Right ventricle myocardium superior (tissue), 1 donor: ENCODE measurements at regions not wholly inside any gene's neighbourhood (a gene's known extent, or its start where the extent isn't known, plus 50 kb on each side); places are given as distances from the start of the nearest gene placed in this dataset.
"Not testable (repeated sequence)": the region's sequence is repeated elsewhere in the genome, so short reads cannot be mapped to it uniquely, and the experiment has no call there.

ENCODE experiments used
- ATAC-seq: fragments of 200-7000 bp; cut with Tn5 transposase; one replicate; pipeline ENCODE4 v1.9.1; 2020; ENCODE audit warnings: mild to moderate bottlenecking; ENCODE audit not compliant: poor library complexity
- DNase-seq: peaks from one replicate; pipeline ENCODE4 v3.0.0-alpha.2; 2020
- intact Hi-C: fragments of 100-400 bp; cut with DNase I; formaldehyde crosslinking; loops from one replicate; pipeline ENCODE4 v1.11.2; 2022
- donor health status: DM: no; HTN: yes; CAD: no; lungs with severe emphysema.

DNA sequence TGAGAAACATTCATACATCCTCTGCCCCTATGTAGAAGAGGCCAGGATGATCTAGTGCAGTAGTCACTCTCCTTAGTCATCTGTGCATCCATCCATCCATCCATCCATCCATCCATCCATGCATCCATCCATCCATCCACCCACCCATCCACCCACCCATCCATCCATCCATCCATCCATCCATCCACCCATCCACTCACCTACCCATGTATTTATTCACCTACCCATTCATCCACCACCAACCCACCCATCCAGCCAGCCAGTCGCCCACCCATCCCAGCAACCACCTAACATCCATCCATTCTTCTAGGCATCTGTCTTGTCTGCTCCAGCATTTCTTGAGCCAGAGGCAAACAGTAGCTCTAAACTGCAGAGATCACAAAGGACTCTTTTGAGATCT lies 87.1 kb downstream of the MSX2 start:
- ATAC-seq = no peak
- DNase-seq = no peak
- intact Hi-C loops = no loop called here

DNA sequence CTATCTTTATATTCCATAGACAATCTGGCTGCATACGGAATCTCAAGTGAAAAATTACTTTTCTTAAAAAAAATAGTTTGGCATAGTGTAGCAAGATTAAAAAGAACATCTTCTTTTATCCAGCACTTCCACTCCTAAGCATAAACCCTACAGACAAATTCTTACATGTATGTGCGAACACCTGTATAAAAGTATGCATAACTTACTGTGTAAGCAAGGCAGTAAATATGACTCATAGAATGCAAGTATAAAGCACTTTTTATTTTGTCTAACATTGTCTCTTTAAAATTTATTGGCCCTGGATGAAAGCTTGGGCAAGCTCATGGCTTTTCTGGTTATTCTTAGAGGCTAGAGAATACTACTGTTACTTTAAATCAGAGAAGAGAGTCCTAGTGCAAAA lies 86.4 kb downstream of the MSX2 start:
- ATAC-seq (no peak), DNase-seq (no peak)
- intact Hi-C loops = no loop called here

DNA sequence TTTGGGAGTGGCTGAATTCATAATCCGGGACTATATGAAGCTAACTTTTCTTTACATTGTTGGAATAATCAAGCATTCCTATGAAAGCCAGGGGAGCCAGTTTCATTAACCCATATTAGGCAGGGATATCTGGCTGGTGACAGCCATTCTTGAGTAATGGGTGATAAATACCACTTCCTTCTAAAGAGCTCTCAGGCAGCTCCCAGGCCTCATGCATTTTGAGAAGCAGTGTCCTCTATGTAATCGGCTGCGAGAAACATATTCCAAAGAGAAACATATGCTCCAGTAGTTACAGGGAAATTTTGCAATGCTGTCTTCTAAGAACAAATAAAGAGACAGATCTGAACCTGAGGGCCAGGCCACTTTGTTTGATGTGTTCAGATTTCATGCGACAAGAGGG lies 83.1 kb downstream of the MSX2 start:
- no peak for ATAC-seq
- intact Hi-C loops = no loop called here

DNA sequence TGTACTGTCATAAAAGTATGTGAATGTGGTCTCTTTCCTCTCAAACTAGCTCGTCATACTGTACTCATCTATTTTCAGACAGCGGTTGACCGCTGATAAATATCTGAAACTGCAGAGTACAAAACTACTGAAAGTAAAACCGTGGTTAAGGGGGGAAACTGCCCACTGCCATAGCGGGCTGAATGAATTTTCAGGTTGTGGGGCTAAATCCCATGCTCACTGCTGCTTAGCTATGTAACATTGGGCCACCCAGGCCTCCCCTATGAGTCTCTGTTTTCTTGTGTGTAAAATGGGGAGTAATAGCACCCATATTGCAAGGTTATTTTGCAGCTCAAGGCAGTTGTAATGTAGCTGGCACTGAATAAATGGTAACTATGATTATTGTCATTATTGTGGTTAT lies 82.3 kb downstream of the MSX2 start:
- DNase-seq = no peak
- intact Hi-C loops = no loop called here
- ATAC-seq = no peak

More for the DNA sequence above, 83.1 kb downstream of the MSX2 start:
- DNase-seq = no peak

DNA sequence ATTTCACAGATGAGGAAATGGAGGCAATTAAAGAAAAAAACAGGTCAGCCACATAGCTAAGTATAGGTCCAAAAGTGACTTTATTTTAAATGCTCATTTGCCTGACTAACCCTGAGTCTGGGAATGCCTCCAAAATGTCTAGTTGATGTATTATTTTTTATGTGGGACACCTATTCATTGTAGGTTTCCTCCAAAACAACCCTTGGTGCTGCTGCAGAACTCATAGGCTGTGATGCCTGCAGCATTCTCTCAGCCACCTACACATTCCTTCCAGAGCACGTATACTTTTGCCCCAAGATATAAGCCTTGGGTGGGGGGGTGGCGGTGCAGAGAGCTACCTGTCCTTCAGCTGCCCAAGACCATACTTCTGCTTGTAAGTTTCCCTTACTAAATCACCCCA lies 77.4 kb downstream of the MSX2 start:
- ATAC-seq = no peak
- intact Hi-C loops = no loop called here
- DNase-seq = no peak

GRCh38 chr5:174800435-174800834 lies 76.1 kb downstream of the MSX2 start:
- DNase-seq (no peak), ATAC-seq (no peak)
- intact Hi-C loops = no loop called here

- ATAC-seq (no peak), DNase-seq (no peak)
- intact Hi-C loops = no loop called here
Measured at GRCh38 chr5:174799121-174799520, 74.7 kb downstream of the MSX2 start.

DNA sequence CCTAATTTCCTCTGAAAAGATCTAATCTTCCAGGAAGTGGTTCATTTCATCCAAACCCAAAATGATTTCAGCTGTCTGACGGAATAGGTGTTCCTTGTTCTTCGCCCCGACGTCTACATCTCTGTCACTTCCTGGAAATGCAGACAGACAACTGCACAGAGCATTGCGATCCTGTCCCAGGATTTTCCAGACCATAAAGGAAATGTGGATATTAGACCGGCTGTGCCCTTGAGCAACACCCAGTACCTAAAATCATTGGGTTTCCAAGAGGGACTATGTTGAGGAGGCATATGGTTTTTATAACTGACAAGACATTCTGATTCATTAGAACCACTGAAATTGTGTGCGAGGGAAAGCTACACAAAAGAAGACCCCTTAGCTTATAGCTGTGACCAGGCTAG lies 74.2 kb downstream of the MSX2 start:
- intact Hi-C loops = no loop called here
- DNase-seq (no peak), ATAC-seq (no peak)

GRCh38 chr5:174796711-174797192 lies 72.4 kb downstream of the MSX2 start:
- ATAC-seq (no peak), DNase-seq (no peak)
- intact Hi-C loops = no loop called here

DNA sequence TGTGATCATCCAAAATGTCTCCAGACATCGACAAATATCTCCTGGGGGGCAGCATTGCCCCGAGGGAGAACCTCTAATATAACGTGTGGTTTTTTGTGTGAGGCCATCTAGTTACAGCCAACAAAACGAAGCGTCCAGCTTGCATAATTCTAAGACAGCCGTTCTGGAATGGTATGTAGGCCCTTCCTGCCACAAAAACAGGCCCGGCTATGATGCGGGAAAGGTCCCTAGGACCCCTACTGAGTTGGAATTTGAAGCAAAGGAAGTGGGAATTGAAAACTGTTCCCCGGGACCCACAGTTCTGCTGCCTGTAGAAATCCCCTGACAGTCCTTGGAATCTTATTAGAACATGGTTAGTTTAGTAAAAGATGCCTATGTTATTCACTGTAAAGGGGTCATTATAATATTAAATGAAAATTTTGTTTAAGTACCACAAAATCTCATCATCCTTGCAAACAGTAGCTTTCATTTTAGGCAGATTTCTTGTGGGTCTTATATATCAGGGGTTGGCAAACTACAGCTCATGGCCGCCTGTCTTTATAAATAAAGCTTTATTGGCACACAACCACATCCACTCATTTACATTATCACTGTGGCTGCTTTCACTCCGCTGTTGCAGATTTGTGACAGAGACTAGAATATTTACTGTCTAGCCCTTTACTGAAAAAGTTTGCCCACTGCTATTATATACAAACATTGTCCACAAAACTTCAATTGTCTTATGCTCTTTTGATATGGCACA lies 70.7 kb downstream of the MSX2 start:
- ATAC-seq = no peak
- intact Hi-C loops = no loop called here
- no peak for DNase-seq

DNA sequence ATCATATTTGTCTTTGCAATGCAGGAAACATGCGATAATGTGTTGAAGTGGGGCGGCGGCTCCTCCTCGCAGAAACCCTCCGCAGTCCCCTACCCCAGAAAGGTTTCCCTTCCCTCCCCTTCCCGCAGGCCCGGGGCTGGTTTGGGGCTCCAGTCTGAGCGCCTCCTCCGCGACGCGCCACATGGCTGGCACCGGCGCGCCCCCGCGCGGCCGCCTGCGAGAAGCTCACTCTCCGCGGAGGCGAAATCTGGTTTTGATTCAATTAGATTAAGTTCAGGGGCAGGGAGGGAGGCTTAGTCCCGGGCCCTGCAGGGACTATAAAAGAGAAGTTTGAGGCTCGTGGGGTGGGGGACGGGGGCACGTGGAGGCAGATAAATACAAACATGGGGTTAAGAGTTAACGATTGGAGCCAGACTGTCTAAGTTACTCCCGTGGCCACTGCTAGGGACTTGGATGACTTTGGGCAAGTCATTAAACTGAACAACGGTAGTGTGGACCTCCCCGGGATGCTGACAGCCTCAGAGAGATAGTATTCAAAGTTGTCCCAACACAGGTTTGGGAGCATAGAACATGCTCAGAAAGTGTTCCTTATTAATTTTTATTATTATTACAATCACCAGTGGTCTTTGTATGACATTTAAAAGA lies 69.4 kb downstream of the MSX2 start:
- ATAC-seq = peak; percentile 79
- intact Hi-C loops = loop anchor here (2.0 kb wide), 1 partner anchor 375 kb away; no protein-coding TSS in a partner anchor

DNA sequence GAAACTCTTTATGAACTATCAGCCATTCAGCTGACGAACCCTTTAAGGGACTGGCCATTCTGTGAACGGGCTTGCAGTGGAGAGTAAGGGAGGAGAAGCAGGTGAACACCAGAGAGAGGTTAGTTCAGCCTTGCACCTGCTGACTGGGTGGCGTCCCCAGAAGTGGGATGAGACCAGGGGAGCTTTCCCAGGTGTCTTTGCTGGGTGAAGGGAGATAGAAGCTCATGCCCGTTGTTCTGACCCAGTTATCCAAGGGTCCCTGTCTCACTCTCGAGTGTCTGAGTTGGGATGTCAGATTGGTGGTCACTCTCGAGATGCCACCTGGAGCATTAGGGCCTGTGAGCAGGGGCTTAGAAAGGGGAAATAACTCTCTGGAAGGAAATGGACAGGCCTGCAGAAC lies 68.7 kb downstream of the MSX2 start:
- intact Hi-C loops = loop anchor here (2.0 kb wide), 1 partner anchor 374 kb away; no protein-coding TSS in a partner anchor
- no peak for ATAC-seq
- DNase-seq = no peak

More for the DNA sequence above, 69.4 kb downstream of the MSX2 start:
- peak; percentile 73 for DNase-seq

- intact Hi-C loops = loop anchor here (2.0 kb wide), 1 partner anchor 373 kb away; no protein-coding TSS in a partner anchor
- not testable (repeated sequence) for DNase-seq, ATAC-seq
Measured at GRCh38 chr5:174792265-174792664, 67.9 kb downstream of the MSX2 start.

DNA sequence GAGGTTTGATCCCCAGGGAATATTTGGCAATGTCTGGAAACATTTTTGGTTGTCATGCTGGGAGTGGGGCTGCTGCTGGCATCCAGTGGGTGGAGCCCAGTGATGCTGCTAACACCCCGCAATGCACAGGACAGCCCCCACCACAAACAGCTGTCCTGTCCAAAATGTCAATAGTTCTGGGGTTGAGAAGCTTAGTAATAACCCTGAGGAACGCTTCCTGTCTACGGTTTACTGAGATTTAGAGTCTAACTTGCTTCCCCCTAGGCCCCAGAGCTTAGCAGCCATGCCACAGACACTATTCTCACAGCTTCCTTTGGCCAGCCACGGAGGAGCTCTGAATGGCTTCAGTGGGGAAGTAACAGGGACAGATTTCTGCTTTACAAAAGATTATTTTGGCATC lies 66.5 kb downstream of the MSX2 start:
- ATAC-seq (no peak), DNase-seq (no peak)
- intact Hi-C loops = no loop called here

DNA sequence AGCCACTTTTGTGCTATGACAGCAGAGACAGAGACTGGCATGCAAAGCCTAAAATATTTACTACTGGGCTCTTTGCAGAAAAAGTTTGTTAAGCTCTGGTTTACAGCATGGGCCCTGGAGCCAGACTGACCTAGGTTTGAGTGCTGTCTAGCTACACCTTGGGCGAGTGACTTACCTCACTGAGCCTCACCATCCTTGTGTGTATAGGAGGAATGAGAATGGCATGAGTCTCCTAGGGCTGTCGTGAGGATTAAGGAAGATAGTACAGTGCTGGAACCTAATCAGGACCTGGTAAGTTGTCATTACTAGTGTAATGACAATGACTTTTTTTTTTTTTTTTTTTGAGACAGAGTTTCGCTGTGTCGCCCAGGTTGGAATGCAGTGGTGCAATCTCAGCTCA lies 65.2 kb downstream of the MSX2 start:
- ATAC-seq = no peak
- no peak for DNase-seq
- intact Hi-C loops = no loop called here

DNA sequence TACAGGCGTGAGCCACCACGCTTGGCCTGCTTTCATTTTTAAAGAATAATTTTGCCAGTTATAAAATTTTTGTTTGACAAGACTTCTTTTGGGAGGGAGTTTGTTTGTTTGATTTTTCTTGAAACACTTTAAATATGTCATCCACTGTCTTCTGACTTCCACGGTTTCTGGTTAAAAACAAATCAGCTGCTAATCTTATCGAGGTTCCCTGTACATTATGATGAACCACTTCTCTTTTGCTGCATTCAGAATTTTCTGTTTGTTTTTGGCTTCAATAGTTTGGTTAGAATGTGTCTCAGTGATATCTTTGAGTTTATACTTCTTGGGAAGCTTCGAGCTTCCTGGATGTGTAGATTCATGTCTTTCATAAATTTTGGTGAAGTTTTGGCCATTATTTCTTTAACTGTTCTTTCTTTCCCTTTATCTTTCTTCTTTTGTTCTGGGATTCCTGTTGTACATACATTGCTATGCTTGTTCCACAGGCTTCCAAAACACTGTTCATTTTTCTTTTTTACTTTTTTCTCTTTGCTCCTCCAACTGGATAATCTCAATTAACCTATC lies 60.8 kb downstream of the MSX2 start:
- intact Hi-C loops = no loop called here
- DNase-seq (no peak), ATAC-seq (no peak)
